Muscle layer of colon (tissue), 2 donors: ENCODE measurements at regions not wholly inside any gene's neighbourhood (a gene's known extent, or its start where the extent isn't known, plus 50 kb on each side); places are given as distances from the start of the nearest gene placed in this dataset.
A peak's percentile ranks its signal among the peaks of the same experiment; 100 is the strongest.
"Not testable (repeated sequence)": the region's sequence is repeated elsewhere in the genome, so short reads cannot be mapped to it uniquely, and the experiment has no call there.

Source experiments
- H3K27ac ChIP-seq: one replicate; pipeline ENCODE4 v1.7.0; 2013; ENCODE audit warnings: low read depth, mild to moderate bottlenecking, low read length, moderate library complexity
- H3K27me3 ChIP-seq, 2 donors: one replicate each; pipeline ENCODE4 v1.7.0; 2013; ENCODE audit warnings: low read length in 2 of 2, mild to moderate bottlenecking in 2 of 2; ENCODE audit not compliant: insufficient read depth in 2 of 2, control insufficient read depth in 1 of 2
- H3K36me3 ChIP-seq: one replicate; pipeline ENCODE4 v1.7.0; 2013; ENCODE audit warnings: mild to moderate bottlenecking, low read length; ENCODE audit not compliant: insufficient read depth
- H3K4me1 ChIP-seq: one replicate; pipeline ENCODE4 v1.7.0; 2013; ENCODE audit warnings: mild to moderate bottlenecking, low read length; ENCODE audit not compliant: insufficient read depth
- H3K4me3 ChIP-seq, 2 donors: one replicate each; pipeline ENCODE4 v1.7.0; 2013; ENCODE audit warnings: low read length in 2 of 2, low read depth in 1 of 2, mild to moderate bottlenecking in 1 of 2, moderate library complexity in 1 of 2
- H3K9ac ChIP-seq: one replicate; pipeline ENCODE4 v1.7.0; 2013; ENCODE audit warnings: low read length
- H3K9me3 ChIP-seq: one replicate; pipeline ENCODE4 v1.7.0; 2013; ENCODE audit warnings: mild to moderate bottlenecking, low read length
- donor health status: abdominal sarcoma.
- donor health status: Adenocarcinoma of cecum.

DNA sequence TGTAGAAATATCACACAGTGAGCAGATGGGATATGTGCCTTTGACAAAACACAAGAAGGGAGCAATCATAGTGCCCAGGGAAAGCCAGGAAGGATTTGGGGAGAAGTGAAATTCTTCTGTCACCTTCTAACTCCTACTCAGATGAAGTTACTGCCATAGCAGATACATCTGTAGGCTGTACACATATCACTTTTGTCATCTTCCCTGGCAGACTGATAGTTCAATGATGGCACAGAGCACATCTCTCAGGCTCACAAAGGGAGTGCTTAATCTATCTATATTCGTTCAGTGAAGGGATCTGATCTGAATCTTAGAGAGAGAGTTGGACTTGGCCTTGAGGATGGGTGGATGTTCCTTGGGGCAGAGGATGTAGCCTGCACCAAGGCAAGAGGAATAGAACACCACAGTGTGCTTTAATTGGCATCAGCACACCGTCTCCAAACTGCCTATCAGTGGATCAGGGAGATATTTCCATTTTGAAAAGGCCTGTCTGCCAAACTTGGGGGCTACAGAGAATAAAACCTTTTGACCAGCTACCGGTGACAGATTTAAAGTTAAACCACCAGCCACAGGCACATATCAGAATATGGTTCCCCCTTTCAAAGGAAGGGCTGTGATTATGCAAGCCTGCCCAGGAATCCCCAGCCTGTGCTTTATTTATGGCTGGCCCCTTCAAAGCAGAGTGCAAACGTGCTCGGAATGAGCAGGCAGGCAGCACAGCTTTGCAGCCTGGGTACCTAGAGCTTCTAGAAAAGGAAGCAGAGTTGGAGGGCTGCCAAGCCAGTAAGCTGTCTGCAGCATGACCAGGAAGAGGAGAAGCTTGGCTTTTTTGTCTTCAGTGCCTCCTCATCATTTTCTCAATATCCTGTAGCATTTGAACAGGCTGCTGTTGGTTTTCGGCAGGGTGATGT, 165.5 kb upstream of the DYRK2 start:
- Histone ChIP-seq H3K4me3 (no peak overlapping the region), H3K27me3 (no peaks in the 10 kb centered on the region), H3K27ac (peak overlapping the region; percentile 27), H3K4me1 (peaks cover 20% of the 10 kb centered on the region), H3K9me3 (no peaks in the 10 kb centered on the region), H3K9ac (no peak overlapping the region), H3K36me3 (no peaks in the 10 kb centered on the region)

DNA sequence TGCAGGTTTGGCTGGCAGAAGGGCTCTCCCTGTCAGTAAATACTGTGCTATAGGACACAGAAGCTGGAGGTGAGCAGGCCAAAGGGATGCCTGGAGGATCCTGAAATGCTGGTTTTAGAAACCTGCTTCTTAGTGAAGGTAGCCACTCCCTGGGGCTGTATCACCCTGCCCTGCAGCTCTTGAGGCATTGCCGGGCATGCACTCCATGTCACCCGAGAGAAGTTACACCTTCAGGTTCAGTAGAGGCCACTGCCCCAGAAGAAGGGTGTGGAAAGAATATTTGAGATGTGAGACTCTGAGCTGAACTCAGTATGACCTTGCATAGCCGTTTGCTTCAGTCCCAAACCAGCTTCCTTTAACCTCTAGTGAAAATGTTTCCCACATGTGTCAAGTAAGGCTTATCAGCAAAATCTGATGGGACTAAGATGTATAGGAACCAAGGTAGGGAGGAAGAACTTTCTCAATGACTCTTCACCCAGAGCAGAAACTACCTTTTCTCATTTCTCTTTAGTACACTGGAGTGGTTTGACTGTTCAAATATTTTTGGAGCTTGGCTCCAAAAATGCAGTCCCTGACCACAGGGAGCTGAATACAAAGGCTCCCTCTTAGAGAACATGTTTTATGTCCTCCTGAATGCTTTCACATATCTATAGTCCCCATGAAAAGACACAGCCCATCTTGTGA, 164.5 kb upstream of the DYRK2 start:
- Histone ChIP-seq H3K9ac (no peak overlapping the region), H3K36me3 (no peaks in the 10 kb centered on the region), H3K27me3 (no peaks in the 10 kb centered on the region), H3K4me3 (no peak overlapping the region), H3K27ac (no peak overlapping the region), H3K9me3 (no peaks in the 10 kb centered on the region), H3K4me1 (peaks cover 20% of the 10 kb centered on the region)

DNA sequence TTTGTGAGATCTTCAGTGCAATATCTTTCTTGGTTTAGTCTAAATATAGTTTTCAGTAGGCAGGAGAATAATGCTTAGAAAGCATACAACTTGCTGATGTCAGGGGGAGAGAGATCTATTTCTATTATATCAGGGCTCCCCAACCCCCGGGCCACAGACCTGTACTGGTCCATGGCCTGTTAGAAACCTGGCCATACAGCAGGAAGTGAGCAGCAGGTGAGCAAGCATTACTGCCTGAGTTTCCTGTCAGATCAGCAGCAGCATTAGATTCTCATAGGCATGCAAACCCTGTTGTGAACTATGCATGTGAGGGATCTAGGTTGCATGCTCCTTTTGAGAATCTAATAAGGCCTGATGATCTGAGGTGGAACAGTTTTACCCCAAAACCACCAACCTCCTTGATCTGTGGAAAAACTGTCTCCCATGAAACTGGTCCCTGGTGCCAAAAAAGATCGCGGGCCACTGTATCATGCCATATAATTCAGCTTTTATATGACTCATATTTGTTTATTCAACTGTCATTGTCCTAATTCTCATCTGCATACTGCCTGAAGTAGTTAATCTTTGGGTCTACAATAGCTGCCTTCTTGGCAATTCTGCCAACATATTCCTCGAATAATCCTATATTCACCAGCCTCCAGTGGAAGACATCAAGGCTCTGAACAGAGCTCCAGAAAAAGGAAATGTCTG, 163.6 kb upstream of the DYRK2 start:
- Histone ChIP-seq H3K27ac (no peak overlapping the region), H3K36me3 (no peaks in the 10 kb centered on the region), H3K9me3 (no peaks in the 10 kb centered on the region), H3K4me1 (peaks cover 20% of the 10 kb centered on the region), H3K4me3 (no peak overlapping the region), H3K27me3 (no peaks in the 10 kb centered on the region), H3K9ac (no peak overlapping the region)

- Histone ChIP-seq H3K27me3 (no peaks in the 10 kb centered on the region), H3K4me1 (peaks cover 20% of the 10 kb centered on the region), H3K4me3 (no peak overlapping the region), H3K27ac (no peak overlapping the region), H3K36me3 (no peaks in the 10 kb centered on the region), H3K9ac (no peak overlapping the region), H3K9me3 (no peaks in the 10 kb centered on the region)
These were observed 161.9 kb upstream of the DYRK2 start for GRCh38 chr12:67486671-67487070.

GRCh38 chr12:67488349-67488748, 160.2 kb upstream of the DYRK2 start:
- not testable (repeated sequence) for H3K4me3 ChIP-seq, H3K27ac ChIP-seq

GRCh38 chr12:67489007-67489406, 159.5 kb upstream of the DYRK2 start:
- H3K27ac ChIP-seq: no peak overlapping the region
- H3K4me3 ChIP-seq: no peak overlapping the region
- no peaks in the 10 kb centered on the region for H3K27me3 ChIP-seq
- H3K36me3 ChIP-seq: no peaks in the 10 kb centered on the region
- no peak overlapping the region for H3K9ac ChIP-seq
- peaks cover 4% of the 10 kb centered on the region for H3K4me1 ChIP-seq
- no peaks in the 10 kb centered on the region for H3K9me3 ChIP-seq

More at GRCh38 chr12:67488349-67488748, 160.2 kb upstream of the DYRK2 start:
- H3K9ac ChIP-seq, H3K9me3 ChIP-seq, H3K27me3 ChIP-seq, H3K36me3 ChIP-seq: not testable (repeated sequence)
- peaks cover 11% of the 10 kb centered on the region for H3K4me1 ChIP-seq

DNA sequence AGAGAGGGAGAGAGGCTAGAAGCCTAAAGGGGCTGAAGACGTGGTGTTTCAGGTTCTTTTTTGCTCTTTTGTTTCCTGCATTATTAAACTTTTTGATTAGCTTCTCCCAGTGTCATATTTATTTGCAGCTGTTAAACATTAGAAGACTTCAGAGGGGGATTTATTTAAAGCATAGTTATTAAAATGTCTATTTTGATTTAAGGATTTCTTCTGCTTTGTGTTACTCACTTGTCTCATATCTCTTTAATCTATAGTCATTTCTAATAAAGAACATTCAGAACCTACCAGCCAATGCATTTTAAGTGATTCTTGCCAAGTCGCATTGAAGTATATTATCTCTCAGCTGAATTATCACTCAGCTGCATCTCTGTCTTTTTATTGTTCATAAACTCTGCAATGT, 152.0 kb upstream of the DYRK2 start:
- no peak overlapping the region for H3K9ac ChIP-seq
- H3K4me1 ChIP-seq: no peaks in the 10 kb centered on the region
- no peaks in the 10 kb centered on the region for H3K36me3 ChIP-seq
- no peak overlapping the region for H3K4me3 ChIP-seq
- H3K9me3 ChIP-seq: no peaks in the 10 kb centered on the region
- H3K27me3 ChIP-seq: no peaks in the 10 kb centered on the region
- H3K27ac ChIP-seq: no peak overlapping the region

GRCh38 chr12:67498991-67499390, 149.6 kb upstream of the DYRK2 start:
- H3K9me3 ChIP-seq: no peaks in the 10 kb centered on the region
- no peak overlapping the region for H3K27ac ChIP-seq
- no peaks in the 10 kb centered on the region for H3K4me1 ChIP-seq
- H3K36me3 ChIP-seq: no peaks in the 10 kb centered on the region
- no peak overlapping the region for H3K9ac ChIP-seq
- H3K27me3 ChIP-seq: no peaks in the 10 kb centered on the region
- no peak overlapping the region for H3K4me3 ChIP-seq

- Histone ChIP-seq H3K4me1 (no peaks in the 10 kb centered on the region), H3K36me3 (no peaks in the 10 kb centered on the region), H3K9me3 (no peaks in the 10 kb centered on the region), H3K27ac (no peak overlapping the region), H3K9ac (no peak overlapping the region), H3K4me3 (no peak overlapping the region), H3K27me3 (no peaks in the 10 kb centered on the region)
These were observed 147.2 kb upstream of the DYRK2 start for GRCh38 chr12:67501362-67501761.

GRCh38 chr12:67504026-67504425, 144.5 kb upstream of the DYRK2 start:
- H3K27ac ChIP-seq: no peak overlapping the region
- no peaks in the 10 kb centered on the region for H3K36me3 ChIP-seq
- H3K4me3 ChIP-seq: no peak overlapping the region
- no peaks in the 10 kb centered on the region for H3K27me3 ChIP-seq
- no peaks in the 10 kb centered on the region for H3K4me1 ChIP-seq
- H3K9ac ChIP-seq: no peak overlapping the region
- H3K9me3 ChIP-seq: no peaks in the 10 kb centered on the region

- Histone ChIP-seq H3K27ac (no peak overlapping the region), H3K9me3 (no peaks in the 10 kb centered on the region), H3K36me3 (no peaks in the 10 kb centered on the region), H3K4me1 (no peaks in the 10 kb centered on the region), H3K27me3 (no peaks in the 10 kb centered on the region), H3K4me3 (no peak overlapping the region), H3K9ac (no peak overlapping the region)
These were observed 141.8 kb upstream of the DYRK2 start for GRCh38 chr12:67506739-67507138.
